Astrocyte (in vitro differentiated cells and primary cell): ENCODE measurements at regions not wholly inside any gene's neighbourhood (a gene's known extent, or its start where the extent isn't known, plus 50 kb on each side); places are given as distances from the start of the nearest gene placed in this dataset.

Experiments
- DNase-seq: peaks from one replicate; pipeline ENCODE4 v3.0.0-alpha.2; 2010; ENCODE audit warnings: low read depth
- FAIRE-seq: peaks from 2 replicates; lab custom pipeline; 2011; peaks lifted over from hg19 to GRCh38; lab: Jason Lieb, UNC
- H2AFZ ChIP-seq: 2 replicates; pipeline ENCODE4 v1.6.0; 2012; ENCODE audit warnings: low read depth, low read length, inconsistent platforms
- H3K27ac ChIP-seq: 2 replicates; pipeline ENCODE4 v1.5.1; 2011; ENCODE audit warnings: low read depth, low read length, inconsistent platforms
- H3K27me3 ChIP-seq: 2 replicates; pipeline ENCODE4 v1.6.0; 2011; ENCODE audit warnings: low read length, inconsistent platforms; ENCODE audit not compliant: insufficient read depth
- H3K36me3 ChIP-seq: 2 replicates; pipeline ENCODE4 v1.5.1; 2011; ENCODE audit warnings: low read length, inconsistent platforms; ENCODE audit not compliant: insufficient read depth
- H3K4me1 ChIP-seq: 2 replicates; pipeline ENCODE4 v1.5.1; 2011; ENCODE audit warnings: low read length, inconsistent platforms; ENCODE audit not compliant: insufficient read depth
- H3K4me2 ChIP-seq: 2 replicates; pipeline ENCODE4 v1.6.0; 2012; ENCODE audit warnings: low read length, inconsistent platforms
- H3K4me3 ChIP-seq: 2 replicates; pipeline ENCODE4 v1.5.1; 2011; ENCODE audit warnings: low read depth, mild to moderate bottlenecking, low read length, inconsistent platforms; ENCODE audit not compliant: insufficient read depth
- H3K79me2 ChIP-seq: 2 replicates; pipeline ENCODE4 v1.6.0; 2012; ENCODE audit warnings: mild to moderate bottlenecking, low read length, inconsistent platforms; ENCODE audit not compliant: insufficient read depth
- H3K9ac ChIP-seq: 2 replicates; pipeline ENCODE4 v1.6.0; 2012; ENCODE audit warnings: mild to moderate bottlenecking, low read length, inconsistent platforms
- H3K9me3 ChIP-seq: 2 replicates; pipeline ENCODE4 v1.5.1; 2012; ENCODE audit warnings: low read depth, mild to moderate bottlenecking, low read length, inconsistent platforms; ENCODE audit not compliant: insufficient read depth
- H4K20me1 ChIP-seq: 2 replicates; pipeline ENCODE4 v1.6.0; 2012; ENCODE audit warnings: low read length, inconsistent platforms; ENCODE audit not compliant: insufficient read depth
- H3K27ac Mint-ChIP-seq: one replicate; pipeline ENCODE4 v1.8.0; 2021; ENCODE audit warnings: mild to moderate bottlenecking, mixed read lengths; ENCODE audit not compliant: unreplicated experiment
- H3K27me3 Mint-ChIP-seq: one replicate; pipeline ENCODE4 v1.8.0; 2021; ENCODE audit warnings: low read depth, mixed read lengths; ENCODE audit not compliant: unreplicated experiment
- H3K36me3 Mint-ChIP-seq: one replicate; pipeline ENCODE4 v1.8.0; 2021; ENCODE audit warnings: low read depth, mixed read lengths; ENCODE audit not compliant: unreplicated experiment
- H3K4me1 Mint-ChIP-seq: one replicate; pipeline ENCODE4 v1.8.0; 2021; ENCODE audit warnings: low read depth, mixed read lengths; ENCODE audit not compliant: unreplicated experiment
- H3K4me3 Mint-ChIP-seq: one replicate; pipeline ENCODE4 v1.8.0; 2021; ENCODE audit warnings: mild to moderate bottlenecking, moderate library complexity, mixed read lengths; ENCODE audit not compliant: unreplicated experiment
- H3K9me3 Mint-ChIP-seq: one replicate; pipeline ENCODE4 v1.8.0; 2021; ENCODE audit warnings: mild to moderate bottlenecking, mixed read lengths; ENCODE audit not compliant: unreplicated experiment
- CTCF ChIP-seq: IDR thresholded peaks from 2 replicates; pipeline ENCODE4 v1.5.1; 2011; ENCODE audit warnings: low read depth, mild to moderate bottlenecking, inconsistent platforms, low read length, moderate library complexity; ENCODE audit not compliant: insufficient read depth
- EZH2 ChIP-seq: IDR thresholded peaks from 2 replicates; pipeline ENCODE4 v1.6.1; 2012; ENCODE audit warnings: mild to moderate bottlenecking, low read length, inconsistent platforms; ENCODE audit not compliant: insufficient read depth

GRCh38 chr20:57824909-57825308 is 115.1 kb upstream of the PMEPA1 start:
- no peak for DNase-seq

GRCh38 chr20:57821935-57822334 is 112.1 kb upstream of the PMEPA1 start:
- H3K36me3 ChIP-seq = no peaks in the 10 kb centered on the region
- H3K27ac Mint-ChIP-seq = no peak overlapping the region
- DNase-seq (no peak), FAIRE-seq (no peak)
- no peaks in the 10 kb centered on the region for H4K20me1 ChIP-seq
- H3K4me2 ChIP-seq = no peak overlapping the region
- H3K9me3 Mint-ChIP-seq = no peaks in the 10 kb centered on the region
- no peaks in the 10 kb centered on the region for H3K9me3 ChIP-seq
- H3K4me3 ChIP-seq = no peak overlapping the region
- peaks cover 18% of the 10 kb centered on the region for H3K27me3 ChIP-seq
- no peak overlapping the region for H3K9ac ChIP-seq
- H3K36me3 Mint-ChIP-seq = no peaks in the 10 kb centered on the region
- H2AFZ ChIP-seq = no peak overlapping the region
- no peaks in the 10 kb centered on the region for H3K79me2 ChIP-seq
- H3K27ac ChIP-seq = no peak overlapping the region
- no peaks in the 10 kb centered on the region for H3K4me1 ChIP-seq
- H3K4me1 Mint-ChIP-seq = peaks cover 7% of the 10 kb centered on the region
- no peak for TF ChIP-seq CTCF
- no peak for TF ChIP-seq EZH2
- H3K4me3 Mint-ChIP-seq = no peak overlapping the region
- H3K27me3 Mint-ChIP-seq = peaks cover 47% of the 10 kb centered on the region

More at GRCh38 chr20:57824909-57825308, 115.1 kb upstream of the PMEPA1 start:
- H2AFZ ChIP-seq = no peak overlapping the region
- H3K4me3 Mint-ChIP-seq = no peak overlapping the region
- H3K79me2 ChIP-seq = no peaks in the 10 kb centered on the region
- H3K36me3 Mint-ChIP-seq = no peaks in the 10 kb centered on the region
- peaks cover 4% of the 10 kb centered on the region for H3K4me1 Mint-ChIP-seq
- H3K27me3 ChIP-seq = peaks cover 11% of the 10 kb centered on the region
- H3K27ac Mint-ChIP-seq = no peak overlapping the region
- H3K9me3 ChIP-seq = no peaks in the 10 kb centered on the region
- no peak overlapping the region for H3K4me2 ChIP-seq
- H4K20me1 ChIP-seq = no peaks in the 10 kb centered on the region
- H3K27me3 Mint-ChIP-seq = peaks cover 40% of the 10 kb centered on the region
- H3K9ac ChIP-seq = no peak overlapping the region
- H3K4me3 ChIP-seq = no peak overlapping the region
- H3K4me1 ChIP-seq = no peaks in the 10 kb centered on the region
- TF ChIP-seq CTCF = no peak
- TF ChIP-seq EZH2 = no peak
- H3K9me3 Mint-ChIP-seq = no peaks in the 10 kb centered on the region
- no peaks in the 10 kb centered on the region for H3K36me3 ChIP-seq
- FAIRE-seq = no peak
- no peak overlapping the region for H3K27ac ChIP-seq

GRCh38 chr20:57819691-57820380 is 110.0 kb upstream of the PMEPA1 start:
- H3K9me3 Mint-ChIP-seq = no peaks in the 10 kb centered on the region
- Histone ChIP-seq H2AFZ (no peak overlapping the region), H4K20me1 (no peaks in the 10 kb centered on the region), H3K27me3 (peaks cover 16% of the 10 kb centered on the region), H3K27ac (no peak overlapping the region), H3K9ac (no peak overlapping the region), H3K4me1 (no peaks in the 10 kb centered on the region), H3K9me3 (no peaks in the 10 kb centered on the region), H3K4me3 (no peak overlapping the region), H3K79me2 (no peaks in the 10 kb centered on the region), H3K4me2 (no peak overlapping the region), H3K36me3 (no peaks in the 10 kb centered on the region)
- no peak overlapping the region for H3K4me3 Mint-ChIP-seq
- DNase-seq (no peak), FAIRE-seq (no peak)
- no peaks in the 10 kb centered on the region for H3K36me3 Mint-ChIP-seq
- peaks cover 45% of the 10 kb centered on the region for H3K27me3 Mint-ChIP-seq
- TF ChIP-seq CTCF (no peak), EZH2 (no peak)
- H3K27ac Mint-ChIP-seq = no peak overlapping the region
- peaks cover 7% of the 10 kb centered on the region for H3K4me1 Mint-ChIP-seq
